ENCODE measurements at regions not wholly inside any gene's neighbourhood (a gene's known extent, or its start where the extent isn't known, plus 50 kb on each side); places are given as distances from the start of the nearest gene placed in this dataset.

GRCh38 chr2:136479696-136480095 is 285.6 kb upstream of the THSD7B start:
- no peak for TF ChIP-seq POLR2A (IDR thresholded peaks at IDR 0.05; ENCODE audit: low read length)
- no peak for TF ChIP-seq JUNB (IDR thresholded peaks at IDR 0.05)
- no peak for TF ChIP-seq RFX5 (IDR thresholded peaks at IDR 0.05)
- no peak for TF ChIP-seq RAD21 (conservative IDR thresholded peaks at IDR 0.05 in 1 of 2, IDR thresholded peaks at IDR 0.05 in 1 of 2)
- no peak for TF ChIP-seq MAX (IDR thresholded peaks at IDR 0.05)
- no peak for TF ChIP-seq HDAC2 (IDR thresholded peaks at IDR 0.05)
- TF ChIP-seq CBX2 (IDR thresholded peaks at IDR 0.05; ENCODE audit: borderline replicate concordance, low read depth): no peak
- no peak for TF ChIP-seq ZNF302 (CRISPR knock-in tag; IDR thresholded peaks at IDR 0.05)
- TF ChIP-seq KDM5A (IDR thresholded peaks at IDR 0.05): no peak
- TF ChIP-seq PHF8 (IDR thresholded peaks at IDR 0.05; ENCODE audit: borderline replicate concordance, low read depth): no peak
- no peak for TF ChIP-seq MAFK (IDR thresholded peaks at IDR 0.05; ENCODE audit: partially characterized antibody)
- TF ChIP-seq CTCF (IDR thresholded peaks at IDR 0.05): no peak
- TF ChIP-seq HOXA7 (CRISPR knock-in tag; IDR thresholded peaks at IDR 0.05): no peak
- no peak for TF ChIP-seq POLR2AphosphoS2 (conservative IDR thresholded peaks at IDR 0.05; ENCODE audit: low read length)

Measured in A549 (cell line).